ENCODE measurements at regions not wholly inside any gene's neighbourhood (a gene's known extent, or its start where the extent isn't known, plus 50 kb on each side); places are given as distances from the start of the nearest gene placed in this dataset.

DNA sequence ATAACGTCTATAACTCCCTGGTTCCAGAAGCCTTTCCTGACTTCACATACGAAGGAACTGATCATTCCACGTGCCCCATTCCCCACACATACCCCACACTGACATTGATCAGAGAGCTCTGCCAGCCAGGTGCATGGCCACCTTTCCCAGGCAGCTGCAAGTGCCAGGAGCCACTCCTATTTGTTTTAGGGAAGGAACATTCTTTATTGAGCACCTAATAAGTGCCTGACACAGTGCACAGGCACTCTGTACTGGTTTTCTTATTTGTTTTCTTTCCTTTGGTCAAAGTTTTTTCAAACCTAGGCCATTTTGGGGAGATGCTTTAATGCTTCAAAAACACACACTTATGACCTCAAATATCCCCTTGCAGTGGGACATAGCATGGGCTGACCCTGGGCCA lies 50.0 kb downstream of the PITPNM2 start:
- no peaks in the 10 kb centered on the region for H3K36me3 ChIP-seq (ENCODE audit: insufficient read depth, low read length)
- H3K4me3 ChIP-seq (ENCODE audit: low read depth, low read length) = no peak overlapping the region
- H3K79me2 ChIP-seq (ENCODE audit: control insufficient read depth, insufficient read depth, low read length, unreplicated experiment) = peaks cover 4% of the 10 kb centered on the region
- H3K27me3 ChIP-seq (ENCODE audit: insufficient read depth, low read length) = no peaks in the 10 kb centered on the region
- H3K27ac ChIP-seq (ENCODE audit: low read depth, low read length) = no peak overlapping the region
- no peak overlapping the region for H2AFZ ChIP-seq (ENCODE audit: low read length, unreplicated experiment)
- peaks cover under 1% of the 10 kb centered on the region for H3K4me1 ChIP-seq (ENCODE audit: control insufficient read depth, insufficient read depth, low read length, unreplicated experiment)

DNA sequence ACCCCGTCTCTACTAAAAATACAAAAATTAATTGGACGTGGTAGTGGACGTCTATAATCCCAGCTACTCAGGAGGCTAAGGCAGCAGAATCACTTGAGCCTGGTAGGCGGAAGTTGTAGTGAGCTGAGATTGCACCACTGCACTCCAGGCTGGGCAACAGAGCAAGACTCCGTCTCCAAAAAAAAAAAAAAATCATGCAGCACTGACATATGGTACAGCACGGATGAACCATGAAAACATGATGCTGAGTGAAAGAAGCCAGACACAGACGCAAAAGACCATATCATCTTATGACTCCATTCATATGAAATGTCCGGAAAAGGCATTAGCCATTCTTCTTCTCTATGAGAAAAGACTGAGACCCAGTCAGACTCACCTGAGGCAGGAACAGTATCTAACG lies 50.4 kb downstream of the PITPNM2 start:
- peaks cover 4% of the 10 kb centered on the region for H3K79me2 ChIP-seq (ENCODE audit: control insufficient read depth, insufficient read depth, low read length, unreplicated experiment)
- H3K4me1 ChIP-seq (ENCODE audit: control insufficient read depth, insufficient read depth, low read length, unreplicated experiment) = peaks cover 5% of the 10 kb centered on the region
- H3K4me3 ChIP-seq (ENCODE audit: low read depth, low read length) = no peak overlapping the region
- H3K36me3 ChIP-seq (ENCODE audit: insufficient read depth, low read length) = no peaks in the 10 kb centered on the region
- H3K27me3 ChIP-seq (ENCODE audit: insufficient read depth, low read length) = no peaks in the 10 kb centered on the region
- H3K27ac ChIP-seq (ENCODE audit: low read depth, low read length) = no peak overlapping the region
- H2AFZ ChIP-seq (ENCODE audit: low read length, unreplicated experiment) = no peak overlapping the region

DNA sequence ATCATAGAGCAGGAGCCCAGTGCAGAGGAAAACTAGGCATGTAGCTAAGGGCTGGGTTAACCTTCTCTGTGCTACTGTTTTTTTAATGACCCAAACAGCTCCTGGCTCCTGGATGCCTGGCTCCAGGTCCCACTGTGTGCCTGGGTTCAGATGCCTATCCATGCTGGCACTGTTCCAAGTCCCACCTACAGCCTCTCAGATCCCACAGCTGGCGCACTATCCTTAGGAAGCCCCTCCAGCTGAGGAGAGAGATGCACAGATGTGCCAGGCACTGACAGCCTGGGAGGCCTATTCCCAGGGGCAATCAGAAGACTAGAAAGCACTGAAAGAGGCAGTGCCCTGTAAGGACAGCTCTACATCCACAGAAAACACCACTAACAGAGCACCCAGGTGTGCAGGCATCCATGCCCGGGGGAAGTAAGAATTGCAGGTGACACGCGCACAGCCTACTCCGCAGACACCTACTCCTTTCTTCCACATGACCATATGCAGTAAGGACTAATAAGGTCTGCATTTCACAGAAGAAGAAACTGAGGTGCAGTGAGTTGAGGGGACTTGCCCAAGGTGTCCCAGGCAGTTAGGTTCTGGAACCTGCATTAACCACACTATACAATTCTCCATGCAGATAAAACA lies 51.2 kb downstream of the PITPNM2 start:
- Histone ChIP-seq H3K27me3 (ENCODE audit: insufficient read depth, low read length) (no peaks in the 10 kb centered on the region), H3K4me1 (ENCODE audit: control insufficient read depth, insufficient read depth, low read length, unreplicated experiment) (peaks cover 13% of the 10 kb centered on the region), H3K4me3 (ENCODE audit: low read depth, low read length) (no peak overlapping the region), H3K27ac (ENCODE audit: low read depth, low read length) (no peak overlapping the region), H3K36me3 (ENCODE audit: insufficient read depth, low read length) (no peaks in the 10 kb centered on the region), H3K79me2 (ENCODE audit: control insufficient read depth, insufficient read depth, low read length, unreplicated experiment) (peaks cover 4% of the 10 kb centered on the region), H2AFZ (ENCODE audit: low read length, unreplicated experiment) (no peak overlapping the region)

DNA sequence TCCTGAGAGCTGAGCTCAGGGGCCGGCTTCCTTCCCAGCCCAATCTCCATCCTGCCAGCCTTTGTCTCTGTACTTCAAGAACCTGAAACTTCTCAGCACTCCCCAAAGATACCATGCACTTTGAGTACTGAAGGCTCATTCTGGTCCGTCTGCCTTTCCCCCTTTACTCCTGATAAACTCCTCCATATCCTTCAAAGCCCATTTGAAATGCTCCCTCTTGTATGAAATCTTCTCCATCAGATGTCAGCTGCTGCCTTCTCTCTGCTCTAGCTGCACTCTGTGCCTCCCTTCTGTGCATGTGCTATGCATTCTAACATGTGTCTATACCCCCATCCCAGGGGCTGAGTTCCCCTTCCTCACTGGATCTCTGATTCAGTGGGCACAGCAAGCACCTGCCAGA lies 52.1 kb downstream of the PITPNM2 start:
- Histone ChIP-seq H3K27ac (ENCODE audit: low read depth, low read length) (no peak overlapping the region), H2AFZ (ENCODE audit: low read length, unreplicated experiment) (no peak overlapping the region), H3K4me3 (ENCODE audit: low read depth, low read length) (no peak overlapping the region), H3K79me2 (ENCODE audit: control insufficient read depth, insufficient read depth, low read length, unreplicated experiment) (peaks cover 4% of the 10 kb centered on the region), H3K4me1 (ENCODE audit: control insufficient read depth, insufficient read depth, low read length, unreplicated experiment) (peaks cover 22% of the 10 kb centered on the region), H3K36me3 (ENCODE audit: insufficient read depth, low read length) (no peaks in the 10 kb centered on the region), H3K27me3 (ENCODE audit: insufficient read depth, low read length) (no peaks in the 10 kb centered on the region)

DNA sequence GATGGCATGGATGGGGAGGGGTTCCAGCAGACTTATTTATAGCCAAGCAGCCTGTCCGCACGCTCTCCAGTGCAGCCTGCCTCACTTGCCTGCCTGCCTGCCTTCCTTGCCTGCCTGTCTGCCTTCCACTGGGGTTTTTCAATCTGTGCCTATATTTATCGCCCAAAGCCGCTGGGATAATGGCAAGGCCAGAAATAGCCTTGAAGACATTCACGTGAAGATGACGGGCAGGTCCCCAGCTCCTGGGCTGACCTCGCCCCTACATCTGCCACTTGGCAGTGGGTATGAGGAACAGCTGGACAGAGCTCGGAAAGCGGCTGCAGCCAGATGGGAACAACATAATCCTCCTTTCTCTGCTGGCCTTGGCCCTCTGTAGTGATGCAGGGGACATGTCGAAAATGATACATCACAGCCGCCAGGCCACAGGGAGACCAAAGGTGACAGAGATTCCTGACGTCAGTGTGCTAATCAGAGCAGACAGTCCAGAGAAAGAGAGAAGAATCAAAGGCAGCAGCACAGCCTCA lies 53.3 kb downstream of the PITPNM2 start:
- Histone ChIP-seq H2AFZ (ENCODE audit: low read length, unreplicated experiment) (no peak overlapping the region), H3K79me2 (ENCODE audit: control insufficient read depth, insufficient read depth, low read length, unreplicated experiment) (peaks cover 8% of the 10 kb centered on the region), H3K36me3 (ENCODE audit: insufficient read depth, low read length) (no peaks in the 10 kb centered on the region), H3K27me3 (ENCODE audit: insufficient read depth, low read length) (no peaks in the 10 kb centered on the region), H3K4me3 (ENCODE audit: low read depth, low read length) (no peak overlapping the region), H3K27ac (ENCODE audit: low read depth, low read length) (no peak overlapping the region), H3K4me1 (ENCODE audit: control insufficient read depth, insufficient read depth, low read length, unreplicated experiment) (peaks cover 24% of the 10 kb centered on the region)

DNA sequence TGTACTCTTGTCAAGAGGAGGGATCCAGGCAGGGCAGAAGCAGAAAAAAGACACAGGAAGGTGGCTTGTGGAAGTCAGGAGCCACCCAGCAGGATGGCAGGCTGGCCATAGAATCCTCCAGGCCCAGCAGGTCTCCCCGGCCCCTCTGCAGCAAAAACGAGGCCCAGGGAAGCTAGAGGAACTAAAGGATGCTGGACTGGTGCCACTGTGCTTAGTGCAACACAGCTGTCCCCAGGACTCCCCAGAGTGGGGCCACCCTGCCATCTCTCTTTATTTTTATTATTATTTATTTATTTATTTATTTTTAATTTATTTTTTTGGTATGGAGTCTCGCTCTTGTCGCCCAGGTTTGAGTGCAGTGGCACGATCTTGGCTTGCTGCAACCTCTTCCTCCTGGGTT lies 54.1 kb downstream of the PITPNM2 start:
- Histone ChIP-seq H3K4me1 (ENCODE audit: control insufficient read depth, insufficient read depth, low read length, unreplicated experiment) (peaks cover 24% of the 10 kb centered on the region), H3K36me3 (ENCODE audit: insufficient read depth, low read length) (no peaks in the 10 kb centered on the region), H3K4me3 (ENCODE audit: low read depth, low read length) (no peak overlapping the region), H3K79me2 (ENCODE audit: control insufficient read depth, insufficient read depth, low read length, unreplicated experiment) (peaks cover 8% of the 10 kb centered on the region), H3K27ac (ENCODE audit: low read depth, low read length) (no peak overlapping the region), H2AFZ (ENCODE audit: low read length, unreplicated experiment) (no peak overlapping the region), H3K27me3 (ENCODE audit: insufficient read depth, low read length) (no peaks in the 10 kb centered on the region)

DNA sequence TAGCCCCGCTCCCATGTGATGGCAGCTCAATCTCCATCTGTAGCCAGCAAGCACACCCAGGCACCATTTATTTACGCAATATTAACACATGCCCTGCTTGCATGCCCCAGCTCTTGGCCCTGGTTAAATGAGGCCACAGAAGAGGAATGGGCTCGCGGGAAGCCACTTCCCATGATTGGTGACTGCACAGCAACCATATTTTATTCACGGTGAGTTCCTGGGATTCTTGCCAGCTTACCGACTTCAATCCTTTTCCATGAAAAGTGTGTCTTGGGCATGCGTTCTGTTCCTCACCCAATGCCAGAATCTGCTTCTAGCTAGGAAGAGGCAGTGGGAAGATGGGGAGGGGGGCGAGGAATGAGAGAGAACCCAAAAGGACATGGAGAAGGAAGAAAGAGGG lies 54.7 kb downstream of the PITPNM2 start:
- Histone ChIP-seq H3K4me3 (ENCODE audit: low read depth, low read length) (no peak overlapping the region), H3K36me3 (ENCODE audit: insufficient read depth, low read length) (no peaks in the 10 kb centered on the region), H3K27me3 (ENCODE audit: insufficient read depth, low read length) (no peaks in the 10 kb centered on the region), H2AFZ (ENCODE audit: low read length, unreplicated experiment) (no peak overlapping the region), H3K79me2 (ENCODE audit: control insufficient read depth, insufficient read depth, low read length, unreplicated experiment) (peaks cover 11% of the 10 kb centered on the region), H3K4me1 (ENCODE audit: control insufficient read depth, insufficient read depth, low read length, unreplicated experiment) (peaks cover 24% of the 10 kb centered on the region), H3K27ac (ENCODE audit: low read depth, low read length) (no peak overlapping the region)

DNA sequence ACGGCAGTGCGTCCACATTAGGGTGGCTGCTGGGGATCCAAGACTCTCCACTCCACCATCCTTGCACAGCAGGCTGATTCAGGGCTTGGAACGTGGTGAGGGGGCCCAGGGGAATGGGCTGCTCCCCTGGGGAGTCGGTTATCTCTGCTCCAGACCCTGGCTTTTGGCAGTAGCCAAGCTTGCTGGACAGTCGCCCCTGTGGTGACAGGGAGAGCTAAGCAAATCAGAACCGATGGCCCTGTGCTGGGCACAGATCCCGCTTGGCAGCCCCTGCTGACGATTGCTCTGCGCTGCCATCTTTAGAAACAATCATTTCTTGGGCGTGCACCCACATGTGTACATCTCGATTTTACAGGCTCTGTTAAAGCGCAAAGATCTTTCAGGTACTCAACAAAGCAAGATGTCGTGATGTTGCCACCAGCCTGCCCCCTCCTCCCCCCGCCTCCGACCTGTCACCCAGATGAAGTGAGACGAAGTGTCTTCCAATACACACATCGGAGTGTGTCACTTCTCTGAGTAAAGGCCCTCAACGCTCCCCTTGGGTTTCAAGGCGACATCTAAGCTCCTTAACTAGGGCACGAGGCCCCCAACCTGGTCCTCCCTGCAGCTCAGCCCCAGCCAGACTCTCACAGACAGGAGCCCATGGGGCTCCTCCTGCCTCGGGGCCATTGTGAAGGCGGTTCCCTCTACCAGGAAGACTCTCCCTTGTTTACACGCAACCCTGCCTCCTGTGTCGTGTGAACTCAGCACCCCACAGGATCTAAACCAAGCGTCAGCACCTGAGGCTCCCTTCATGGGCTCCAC lies 55.6 kb downstream of the PITPNM2 start:
- H3K4me3 ChIP-seq (ENCODE audit: low read depth, low read length) = no peak overlapping the region
- peaks cover 32% of the 10 kb centered on the region for H3K4me1 ChIP-seq (ENCODE audit: control insufficient read depth, insufficient read depth, low read length, unreplicated experiment)
- H2AFZ ChIP-seq (ENCODE audit: low read length, unreplicated experiment) = no peak overlapping the region
- no peaks in the 10 kb centered on the region for H3K36me3 ChIP-seq (ENCODE audit: insufficient read depth, low read length)
- peaks cover 11% of the 10 kb centered on the region for H3K79me2 ChIP-seq (ENCODE audit: control insufficient read depth, insufficient read depth, low read length, unreplicated experiment)
- H3K27me3 ChIP-seq (ENCODE audit: insufficient read depth, low read length) = no peaks in the 10 kb centered on the region
- no peak overlapping the region for H3K27ac ChIP-seq (ENCODE audit: low read depth, low read length)

DNA sequence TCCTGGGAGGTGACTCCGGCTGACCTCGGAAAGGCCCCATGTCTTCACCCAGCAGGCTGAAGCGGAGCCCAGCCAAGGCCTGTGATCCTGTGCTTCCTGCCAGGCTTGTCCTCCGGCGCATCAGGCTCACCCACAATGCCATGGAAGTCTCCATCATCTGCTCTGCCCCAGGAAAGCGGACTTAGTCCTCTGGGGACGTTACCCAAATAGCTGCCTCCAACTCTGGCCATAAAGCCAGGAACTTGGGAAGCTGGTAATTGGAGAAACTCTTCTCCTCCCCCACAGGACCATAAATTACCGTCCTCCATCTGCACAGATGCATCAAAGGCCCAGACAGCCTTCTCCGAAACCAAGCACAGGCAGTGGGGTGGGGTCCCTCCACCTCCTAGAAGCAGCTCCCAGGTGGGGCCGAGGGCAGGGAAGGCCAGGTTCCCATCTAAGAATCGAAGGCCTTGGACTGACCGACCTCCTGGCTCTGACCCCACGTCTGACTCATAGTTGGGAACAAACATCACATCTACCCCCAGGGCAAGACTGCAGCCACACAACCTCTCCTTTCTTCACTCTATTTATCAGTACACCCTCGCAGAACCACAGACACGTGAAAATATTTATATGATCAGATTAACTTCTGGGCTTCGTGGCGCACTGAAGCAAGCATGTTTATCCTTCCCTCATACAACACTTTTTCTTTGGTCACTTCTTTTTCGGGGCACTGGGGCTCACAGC lies 56.4 kb downstream of the PITPNM2 start:
- Histone ChIP-seq H3K4me1 (ENCODE audit: control insufficient read depth, insufficient read depth, low read length, unreplicated experiment) (peaks cover 38% of the 10 kb centered on the region), H3K36me3 (ENCODE audit: insufficient read depth, low read length) (no peaks in the 10 kb centered on the region), H3K27ac (ENCODE audit: low read depth, low read length) (peak overlapping the region; percentile 30; the same call in 1 of the 2 replicates), H2AFZ (ENCODE audit: low read length, unreplicated experiment) (no peak overlapping the region), H3K27me3 (ENCODE audit: insufficient read depth, low read length) (no peaks in the 10 kb centered on the region), H3K4me3 (ENCODE audit: low read depth, low read length) (no peak overlapping the region), H3K79me2 (ENCODE audit: control insufficient read depth, insufficient read depth, low read length, unreplicated experiment) (peaks cover 10% of the 10 kb centered on the region)

DNA sequence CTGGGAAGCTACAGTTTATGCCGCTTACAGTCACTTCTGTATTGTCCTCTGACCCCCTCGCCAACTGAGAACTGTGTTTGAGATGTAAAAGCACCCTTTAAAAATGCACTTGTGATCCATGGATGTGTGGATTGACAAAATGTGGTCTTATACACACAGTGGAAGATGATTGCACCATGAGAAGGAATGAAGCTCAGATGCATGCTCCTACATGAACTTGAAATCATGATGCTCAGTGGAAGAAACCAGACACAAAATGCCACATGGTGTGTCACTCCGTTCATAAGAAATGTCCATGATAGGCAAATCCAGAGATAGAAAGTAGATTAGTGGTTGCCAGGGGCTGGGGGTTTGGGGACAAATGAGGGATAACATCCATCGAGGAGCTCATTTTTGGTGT lies 58.0 kb downstream of the PITPNM2 start:
- Histone ChIP-seq H2AFZ (ENCODE audit: low read length, unreplicated experiment) (no peak overlapping the region), H3K36me3 (ENCODE audit: insufficient read depth, low read length) (no peaks in the 10 kb centered on the region)

More for the DNA sequence above, 58.0 kb downstream of the PITPNM2 start:
- H3K27me3 ChIP-seq (ENCODE audit: insufficient read depth, low read length) = no peaks in the 10 kb centered on the region
- H3K4me1 ChIP-seq (ENCODE audit: control insufficient read depth, insufficient read depth, low read length, unreplicated experiment) = peaks cover 49% of the 10 kb centered on the region
- no peak overlapping the region for H3K27ac ChIP-seq (ENCODE audit: low read depth, low read length)
- no peak overlapping the region for H3K4me3 ChIP-seq (ENCODE audit: low read depth, low read length)
- peaks cover 7% of the 10 kb centered on the region for H3K79me2 ChIP-seq (ENCODE audit: control insufficient read depth, insufficient read depth, low read length, unreplicated experiment)
